Liver (tissue), 8 donors: ENCODE measurements at regions not wholly inside any gene's neighbourhood (a gene's known extent, or its start where the extent isn't known, plus 50 kb on each side); places are given as distances from the start of the nearest gene placed in this dataset.

Experiments
- DNase-seq: peaks from one replicate; pipeline ENCODE4 v3.0.0-alpha.2; 2017; ENCODE audit warnings: low spot score
- H3K27ac ChIP-seq, 2 donors: one replicate each; pipeline ENCODE4 v1.7.0; 2013; ENCODE audit warnings: inconsistent platforms in 2 of 2, low read length in 2 of 2, control low read depth in 1 of 2, low read depth in 1 of 2, mild to moderate bottlenecking in 1 of 2
- H3K27me3 ChIP-seq, 4 donors: one replicate each; pipeline versions ENCODE4 v1.6.1 to v1.7.0; 2013; ENCODE audit warnings: low read length in 3 of 4, inconsistent platforms in 1 of 4, mild to moderate bottlenecking in 1 of 4, moderate library complexity in 1 of 4; ENCODE audit not compliant: control insufficient read depth in 4 of 4, insufficient read depth in 4 of 4
- H3K36me3 ChIP-seq, 4 donors: one replicate each; pipeline versions ENCODE4 v1.6.1 to v1.7.0; 2013; ENCODE audit warnings: low read length in 3 of 4, mild to moderate bottlenecking in 3 of 4, low read depth in 1 of 4, moderate library complexity in 1 of 4; ENCODE audit not compliant: control insufficient read depth in 4 of 4, insufficient read depth in 3 of 4
- H3K4me1 ChIP-seq, 4 donors: one replicate each; pipeline versions ENCODE4 v1.6.1 to v1.7.0; 2013; ENCODE audit warnings: low read length in 3 of 4, mild to moderate bottlenecking in 3 of 4, moderate library complexity in 1 of 4; ENCODE audit not compliant: control insufficient read depth in 4 of 4, insufficient read depth in 4 of 4
- H3K4me3 ChIP-seq, 3 donors: one replicate each; pipeline versions ENCODE4 v1.6.1 to v1.7.0; 2013; ENCODE audit warnings: low read length in 3 of 3, control low read depth in 1 of 3, low read depth in 1 of 3, mild to moderate bottlenecking in 1 of 3
- H3K9ac ChIP-seq, 2 donors: one replicate each; pipeline ENCODE4 v1.7.0; 2013; ENCODE audit warnings: low read length in 2 of 2, mild to moderate bottlenecking in 2 of 2, moderate library complexity in 2 of 2, control low read depth in 1 of 2, low read depth in 1 of 2
- H3K9me3 ChIP-seq, 4 donors: one replicate each; pipeline versions ENCODE4 v1.6.1 to v1.7.0; 2013; ENCODE audit warnings: low read length in 3 of 4; ENCODE audit not compliant: control insufficient read depth in 4 of 4
- EGR1 ChIP-seq, 2 donors: IDR thresholded peaks; 2 replicates each; pipeline ENCODE4 v1.6.1; 2016 to 2018; ENCODE audit warnings: antibody characterized with exemption in 2 of 2, low read depth in 2 of 2
- FOXA1 ChIP-seq: IDR thresholded peaks from 2 replicates; pipeline ENCODE4 v1.6.1; 2016; ENCODE audit warnings: antibody characterized with exemption
- FOXA2 ChIP-seq: IDR thresholded peaks from 2 replicates; pipeline ENCODE4 v1.6.1; 2016; ENCODE audit warnings: antibody characterized with exemption
- GABPA ChIP-seq, 2 donors: IDR thresholded peaks in 1 of 2; conservative IDR thresholded peaks in 1 of 2; 2 replicates each; pipeline ENCODE4 v1.6.1; 2016; ENCODE audit warnings: antibody characterized with exemption in 2 of 2, mild to moderate bottlenecking in 1 of 2, moderate library complexity in 1 of 2
- HNF4A ChIP-seq, 2 donors: conservative IDR thresholded peaks; 2 replicates each; pipeline ENCODE4 v1.6.1; 2016; ENCODE audit warnings: antibody characterized with exemption in 2 of 2, mild to moderate bottlenecking in 2 of 2
- HNF4G ChIP-seq: IDR thresholded peaks from 2 replicates; pipeline ENCODE4 v1.6.1; 2016; ENCODE audit warnings: antibody characterized with exemption
- JUND ChIP-seq, 2 donors: IDR thresholded peaks; 2 replicates each; pipeline ENCODE4 v1.6.1; 2016; ENCODE audit warnings: antibody characterized with exemption in 2 of 2
- NR2F2 ChIP-seq: IDR thresholded peaks from 2 replicates; pipeline ENCODE4 v1.6.1; 2016; ENCODE audit warnings: antibody characterized with exemption
- RAD21 ChIP-seq, 2 donors: IDR thresholded peaks; 2 replicates each; pipeline ENCODE4 v1.6.1; 2016; ENCODE audit warnings: antibody characterized with exemption in 2 of 2, mild to moderate bottlenecking in 2 of 2
- RXRA ChIP-seq, 2 donors: IDR thresholded peaks; 2 replicates each; pipeline ENCODE4 v1.6.1; 2017 to 2018; ENCODE audit warnings: antibody characterized with exemption in 2 of 2, mild to moderate bottlenecking in 1 of 2
- SP1 ChIP-seq: IDR thresholded peaks from 2 replicates; pipeline ENCODE4 v1.6.1; 2018; ENCODE audit warnings: antibody characterized with exemption, mild to moderate bottlenecking
- TAF1 ChIP-seq: conservative IDR thresholded peaks from 2 replicates; pipeline ENCODE4 v1.6.1; 2016; ENCODE audit warnings: antibody characterized with exemption, mild to moderate bottlenecking
- YY1 ChIP-seq: IDR thresholded peaks from 2 replicates; pipeline ENCODE4 v1.6.1; 2016; ENCODE audit warnings: antibody characterized with exemption, mild to moderate bottlenecking
- WGBS: extraction: QIAGEN DNeasy Blood & Tissue Kit; methylation state at CpG from one replicate; pipeline ENCODE4 v1.1.7; 2013; 5-methylcytosine and 5-hydroxymethylcytosine counted together
- TF ChIP-seq, protein P1 (sequence below): IDR thresholded peaks from 2 replicates; pipeline ENCODE4 v1.6.1; 2016; ENCODE audit warnings: antibody characterized with exemption
- TF ChIP-seq, protein P2 (sequence below): fragments of 150-350 bp; IDR thresholded peaks from 2 replicates; pipeline ENCODE4 v1.5.1; 2017; ENCODE audit warnings: improper control_type of control experiment, low read depth, low read length; ENCODE audit not compliant: missing input control
- TF ChIP-seq, protein P3 (sequence below): IDR thresholded peaks from 2 replicates; pipeline ENCODE4 v1.6.1; 2016; ENCODE audit warnings: antibody characterized with exemption, mild to moderate bottlenecking
- TF ChIP-seq, protein P4 (sequence below): IDR thresholded peaks from 2 replicates; pipeline ENCODE4 v1.6.1; 2016; ENCODE audit warnings: antibody characterized with exemption
- TF ChIP-seq, protein P5 (sequence below): IDR thresholded peaks from 2 replicates; pipeline ENCODE4 v1.6.1; 2016; ENCODE audit warnings: antibody characterized with exemption
- donor health status: healthy.
- donor health status: healthy.
- donor health status: healthy.
- donor health status: healthy.
- donor health status: healthy.

DNA sequence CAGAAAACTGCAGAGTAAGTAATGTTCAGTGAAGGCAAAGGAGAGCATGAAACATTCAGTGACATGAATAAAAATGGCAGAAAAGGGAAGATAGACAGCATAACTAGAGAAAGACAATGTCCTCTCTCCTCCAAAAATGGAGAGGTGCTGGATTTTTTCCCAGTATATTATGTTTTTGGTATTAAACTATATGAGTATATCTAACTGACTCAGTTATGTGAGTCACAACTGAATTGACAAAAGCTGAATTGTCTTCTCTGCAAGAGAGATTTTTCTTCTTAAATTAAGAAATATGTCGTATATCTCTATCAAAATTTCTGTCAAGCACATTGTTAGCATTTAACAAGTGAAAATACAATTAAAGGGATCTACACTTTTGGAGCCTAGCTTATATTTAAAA lies 375.1 kb downstream of the CHSY3 start:
- TF ChIP-seq FOXA2 (no peak), FOXA1 (no peak), SP1 (no peak), RXRA (IDR thresholded peaks at IDR 0.05) (no peak), NR2F2 (no peak), HNF4G (no peak), YY1 (no peak), EGR1 (IDR thresholded peaks at IDR 0.05; ENCODE audit: low read depth in 2 of 2) (no peak), HNF4A (conservative IDR thresholded peaks at IDR 0.05) (no peak), JUND (IDR thresholded peaks at IDR 0.05) (no peak)
- TF ChIP-seq, protein P1, sequence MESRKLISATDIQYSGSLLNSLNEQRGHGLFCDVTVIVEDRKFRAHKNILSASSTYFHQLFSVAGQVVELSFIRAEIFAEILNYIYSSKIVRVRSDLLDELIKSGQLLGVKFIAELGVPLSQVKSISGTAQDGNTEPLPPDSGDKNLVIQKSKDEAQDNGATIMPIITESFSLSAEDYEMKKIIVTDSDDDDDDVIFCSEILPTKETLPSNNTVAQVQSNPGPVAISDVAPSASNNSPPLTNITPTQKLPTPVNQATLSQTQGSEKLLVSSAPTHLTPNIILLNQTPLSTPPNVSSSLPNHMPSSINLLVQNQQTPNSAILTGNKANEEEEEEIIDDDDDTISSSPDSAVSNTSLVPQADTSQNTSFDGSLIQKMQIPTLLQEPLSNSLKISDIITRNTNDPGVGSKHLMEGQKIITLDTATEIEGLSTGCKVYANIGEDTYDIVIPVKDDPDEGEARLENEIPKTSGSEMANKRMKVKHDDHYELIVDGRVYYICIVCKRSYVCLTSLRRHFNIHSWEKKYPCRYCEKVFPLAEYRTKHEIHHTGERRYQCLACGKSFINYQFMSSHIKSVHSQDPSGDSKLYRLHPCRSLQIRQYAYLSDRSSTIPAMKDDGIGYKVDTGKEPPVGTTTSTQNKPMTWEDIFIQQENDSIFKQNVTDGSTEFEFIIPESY = no peak
- TF ChIP-seq, protein P2, sequence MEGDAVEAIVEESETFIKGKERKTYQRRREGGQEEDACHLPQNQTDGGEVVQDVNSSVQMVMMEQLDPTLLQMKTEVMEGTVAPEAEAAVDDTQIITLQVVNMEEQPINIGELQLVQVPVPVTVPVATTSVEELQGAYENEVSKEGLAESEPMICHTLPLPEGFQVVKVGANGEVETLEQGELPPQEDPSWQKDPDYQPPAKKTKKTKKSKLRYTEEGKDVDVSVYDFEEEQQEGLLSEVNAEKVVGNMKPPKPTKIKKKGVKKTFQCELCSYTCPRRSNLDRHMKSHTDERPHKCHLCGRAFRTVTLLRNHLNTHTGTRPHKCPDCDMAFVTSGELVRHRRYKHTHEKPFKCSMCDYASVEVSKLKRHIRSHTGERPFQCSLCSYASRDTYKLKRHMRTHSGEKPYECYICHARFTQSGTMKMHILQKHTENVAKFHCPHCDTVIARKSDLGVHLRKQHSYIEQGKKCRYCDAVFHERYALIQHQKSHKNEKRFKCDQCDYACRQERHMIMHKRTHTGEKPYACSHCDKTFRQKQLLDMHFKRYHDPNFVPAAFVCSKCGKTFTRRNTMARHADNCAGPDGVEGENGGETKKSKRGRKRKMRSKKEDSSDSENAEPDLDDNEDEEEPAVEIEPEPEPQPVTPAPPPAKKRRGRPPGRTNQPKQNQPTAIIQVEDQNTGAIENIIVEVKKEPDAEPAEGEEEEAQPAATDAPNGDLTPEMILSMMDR = no peak
- TF ChIP-seq, protein P3, sequence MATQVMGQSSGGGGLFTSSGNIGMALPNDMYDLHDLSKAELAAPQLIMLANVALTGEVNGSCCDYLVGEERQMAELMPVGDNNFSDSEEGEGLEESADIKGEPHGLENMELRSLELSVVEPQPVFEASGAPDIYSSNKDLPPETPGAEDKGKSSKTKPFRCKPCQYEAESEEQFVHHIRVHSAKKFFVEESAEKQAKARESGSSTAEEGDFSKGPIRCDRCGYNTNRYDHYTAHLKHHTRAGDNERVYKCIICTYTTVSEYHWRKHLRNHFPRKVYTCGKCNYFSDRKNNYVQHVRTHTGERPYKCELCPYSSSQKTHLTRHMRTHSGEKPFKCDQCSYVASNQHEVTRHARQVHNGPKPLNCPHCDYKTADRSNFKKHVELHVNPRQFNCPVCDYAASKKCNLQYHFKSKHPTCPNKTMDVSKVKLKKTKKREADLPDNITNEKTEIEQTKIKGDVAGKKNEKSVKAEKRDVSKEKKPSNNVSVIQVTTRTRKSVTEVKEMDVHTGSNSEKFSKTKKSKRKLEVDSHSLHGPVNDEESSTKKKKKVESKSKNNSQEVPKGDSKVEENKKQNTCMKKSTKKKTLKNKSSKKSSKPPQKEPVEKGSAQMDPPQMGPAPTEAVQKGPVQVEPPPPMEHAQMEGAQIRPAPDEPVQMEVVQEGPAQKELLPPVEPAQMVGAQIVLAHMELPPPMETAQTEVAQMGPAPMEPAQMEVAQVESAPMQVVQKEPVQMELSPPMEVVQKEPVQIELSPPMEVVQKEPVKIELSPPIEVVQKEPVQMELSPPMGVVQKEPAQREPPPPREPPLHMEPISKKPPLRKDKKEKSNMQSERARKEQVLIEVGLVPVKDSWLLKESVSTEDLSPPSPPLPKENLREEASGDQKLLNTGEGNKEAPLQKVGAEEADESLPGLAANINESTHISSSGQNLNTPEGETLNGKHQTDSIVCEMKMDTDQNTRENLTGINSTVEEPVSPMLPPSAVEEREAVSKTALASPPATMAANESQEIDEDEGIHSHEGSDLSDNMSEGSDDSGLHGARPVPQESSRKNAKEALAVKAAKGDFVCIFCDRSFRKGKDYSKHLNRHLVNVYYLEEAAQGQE = no peak
- TF ChIP-seq, protein P4, sequence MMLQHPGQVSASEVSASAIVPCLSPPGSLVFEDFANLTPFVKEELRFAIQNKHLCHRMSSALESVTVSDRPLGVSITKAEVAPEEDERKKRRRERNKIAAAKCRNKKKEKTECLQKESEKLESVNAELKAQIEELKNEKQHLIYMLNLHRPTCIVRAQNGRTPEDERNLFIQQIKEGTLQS = no peak
- TF ChIP-seq, protein P5, sequence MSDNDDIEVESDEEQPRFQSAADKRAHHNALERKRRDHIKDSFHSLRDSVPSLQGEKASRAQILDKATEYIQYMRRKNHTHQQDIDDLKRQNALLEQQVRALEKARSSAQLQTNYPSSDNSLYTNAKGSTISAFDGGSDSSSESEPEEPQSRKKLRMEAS = no peak
- no peak overlapping the region for H3K9ac ChIP-seq
- no peaks in the 10 kb centered on the region for H3K36me3 ChIP-seq
- H3K27me3 ChIP-seq = no peaks in the 10 kb centered on the region
- no peak for DNase-seq
- H3K9me3 ChIP-seq = no peaks in the 10 kb centered on the region
- no peaks in the 10 kb centered on the region for H3K4me1 ChIP-seq
- H3K4me3 ChIP-seq = no peak overlapping the region
- no peak overlapping the region for H3K27ac ChIP-seq
- WGBS = 72% methylated on average over 1 of the region's 1 CpG

DNA sequence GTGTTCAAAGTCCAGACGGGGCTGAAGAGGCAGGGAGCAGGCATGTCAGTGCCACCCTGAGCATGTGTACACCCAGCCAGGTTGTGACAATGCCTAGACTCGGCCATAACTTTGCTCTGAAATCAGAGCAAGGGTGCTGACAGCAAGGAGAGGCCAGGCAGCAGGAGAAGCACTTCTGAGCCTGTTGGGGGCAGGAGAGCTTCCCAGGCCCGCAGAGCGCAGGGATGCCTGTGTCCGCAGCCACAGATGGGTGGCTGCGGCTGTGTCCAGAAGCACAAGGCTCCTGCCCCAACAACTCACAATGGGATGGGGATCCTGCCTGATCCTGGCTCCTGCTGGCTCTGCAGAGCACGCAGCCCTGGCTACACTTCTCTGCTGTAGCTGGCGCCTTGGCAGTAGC lies 373.9 kb downstream of the CHSY3 start:
- no peak for DNase-seq
- H3K36me3 ChIP-seq = no peaks in the 10 kb centered on the region
- no peaks in the 10 kb centered on the region for H3K9me3 ChIP-seq
- TF ChIP-seq, protein P1 = no peak
- TF ChIP-seq RAD21 (IDR thresholded peaks at IDR 0.05) (no peak), EGR1 (IDR thresholded peaks at IDR 0.05; ENCODE audit: low read depth in 2 of 2) (no peak), NR2F2 (no peak), FOXA1 (no peak), HNF4A (conservative IDR thresholded peaks at IDR 0.05) (no peak), YY1 (no peak), GABPA (IDR thresholded peaks at IDR 0.05 in 1 of 2, conservative IDR thresholded peaks at IDR 0.05 in 1 of 2) (no peak), HNF4G (no peak), JUND (IDR thresholded peaks at IDR 0.05) (no peak), TAF1 (no peak), RXRA (IDR thresholded peaks at IDR 0.05) (no peak)
- TF ChIP-seq, protein P5 = no peak
- TF ChIP-seq, protein P3 = no peak
- TF ChIP-seq, protein P4 = no peak
- H3K27me3 ChIP-seq = no peaks in the 10 kb centered on the region
- no peak overlapping the region for H3K9ac ChIP-seq
- 84% methylated on average over 8 of the region's 8 CpGs for WGBS
- no peak overlapping the region for H3K4me3 ChIP-seq
- H3K4me1 ChIP-seq = no peaks in the 10 kb centered on the region
- no peak overlapping the region for H3K27ac ChIP-seq
